Amniotic epithelial cell (primary cell): ENCODE measurements at regions not wholly inside any gene's neighbourhood (a gene's known extent, or its start where the extent isn't known, plus 50 kb on each side); places are given as distances from the start of the nearest gene placed in this dataset.

ENCODE experiments used
- DNase-seq: peaks from one replicate; pipeline ENCODE4 v3.0.0-alpha.2; 2010; ENCODE audit warnings: low read depth

GRCh38 chr3:34381243-34381642 lies 582.8 kb downstream of the PDCD6IP start:
- DNase-seq: no peak

GRCh38 chr3:34382859-34383258 lies 584.4 kb downstream of the PDCD6IP start:
- DNase-seq: no peak

- DNase-seq: no peak
These were observed 587.9 kb downstream of the PDCD6IP start for GRCh38 chr3:34386309-34386708.

- no peak for DNase-seq
These were observed 589.6 kb downstream of the PDCD6IP start for GRCh38 chr3:34387826-34388564.

- no peak for DNase-seq
These were observed 590.4 kb downstream of the PDCD6IP start for GRCh38 chr3:34388830-34389229.

GRCh38 chr3:34394978-34395748 lies 596.7 kb downstream of the PDCD6IP start:
- DNase-seq: no peak

- DNase-seq: no peak
These were observed 597.9 kb downstream of the PDCD6IP start for GRCh38 chr3:34396288-34396687.

GRCh38 chr3:34396956-34397355 lies 598.5 kb downstream of the PDCD6IP start:
- no peak for DNase-seq

- DNase-seq: no peak
These were observed 601.0 kb downstream of the PDCD6IP start for GRCh38 chr3:34399401-34399800.

GRCh38 chr3:34405159-34405558 lies 606.7 kb downstream of the PDCD6IP start:
- no peak for DNase-seq

GRCh38 chr3:34407281-34407680 lies 608.9 kb downstream of the PDCD6IP start:
- DNase-seq: no peak

GRCh38 chr3:34408088-34408487 lies 609.7 kb downstream of the PDCD6IP start:
- DNase-seq: no peak

- DNase-seq: no peak
These were observed 613.2 kb downstream of the PDCD6IP start for GRCh38 chr3:34411596-34411995.

- no peak for DNase-seq
These were observed 621.4 kb downstream of the PDCD6IP start for GRCh38 chr3:34419801-34420200.

- no peak for DNase-seq
These were observed 623.3 kb downstream of the PDCD6IP start for GRCh38 chr3:34421762-34422161.

GRCh38 chr3:34439796-34440195 lies 641.4 kb downstream of the PDCD6IP start:
- no peak for DNase-seq

- no peak for DNase-seq
These were observed 645.7 kb downstream of the PDCD6IP start for GRCh38 chr3:34444137-34444536.

GRCh38 chr3:34449305-34449704 lies 650.9 kb downstream of the PDCD6IP start:
- DNase-seq: no peak

- no peak for DNase-seq
These were observed 665.0 kb downstream of the PDCD6IP start for GRCh38 chr3:34463414-34463813.

GRCh38 chr3:34464646-34465045 lies 666.2 kb downstream of the PDCD6IP start:
- DNase-seq: no peak

GRCh38 chr3:34475851-34476250 lies 677.4 kb downstream of the PDCD6IP start:
- no peak for DNase-seq

GRCh38 chr3:34483311-34483887 lies 685.0 kb downstream of the PDCD6IP start:
- no peak for DNase-seq

GRCh38 chr3:34504366-34504765 lies 705.9 kb downstream of the PDCD6IP start:
- DNase-seq: no peak
